GM19043 (cell line): ENCODE measurements at regions not wholly inside any gene's neighbourhood (a gene's known extent, or its start where the extent isn't known, plus 50 kb on each side); places are given as distances from the start of the nearest gene placed in this dataset.
"Not testable (repeated sequence)": the region's sequence is repeated elsewhere in the genome, so short reads cannot be mapped to it uniquely, and the experiment has no call there.

Experiments used
- ATAC-seq: cut with Tn5 transposase; IDR thresholded peaks from one replicate; pipeline ENCODE4 v1.9.1; 2021; ENCODE audit warnings: low read depth; ENCODE audit not compliant: unreplicated experiment

DNA sequence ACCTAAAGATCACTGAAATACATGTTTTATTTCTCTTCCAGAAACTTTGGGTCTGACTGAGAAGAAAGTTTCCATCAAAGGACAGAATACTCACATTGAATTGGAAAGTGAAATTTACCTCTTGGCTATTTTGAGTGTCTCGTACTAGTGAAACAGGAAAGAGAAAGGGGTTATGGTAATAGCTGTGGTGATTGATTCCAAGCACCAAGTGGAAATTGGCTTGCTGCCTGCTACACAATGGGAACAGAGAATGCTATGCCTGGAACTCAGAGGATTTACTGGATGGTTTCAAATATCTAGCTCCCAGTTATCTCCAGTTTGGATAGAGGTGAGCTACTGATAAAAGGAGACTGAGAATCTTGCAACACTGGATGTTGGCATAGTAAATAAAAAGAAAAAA, 492.8 kb upstream of the FSIP2 start:
- peak; percentile 58 for ATAC-seq

- no peak for ATAC-seq
Observed at GRCh38 chr2:185246717-185247116, 491.9 kb upstream of the FSIP2 start.

DNA sequence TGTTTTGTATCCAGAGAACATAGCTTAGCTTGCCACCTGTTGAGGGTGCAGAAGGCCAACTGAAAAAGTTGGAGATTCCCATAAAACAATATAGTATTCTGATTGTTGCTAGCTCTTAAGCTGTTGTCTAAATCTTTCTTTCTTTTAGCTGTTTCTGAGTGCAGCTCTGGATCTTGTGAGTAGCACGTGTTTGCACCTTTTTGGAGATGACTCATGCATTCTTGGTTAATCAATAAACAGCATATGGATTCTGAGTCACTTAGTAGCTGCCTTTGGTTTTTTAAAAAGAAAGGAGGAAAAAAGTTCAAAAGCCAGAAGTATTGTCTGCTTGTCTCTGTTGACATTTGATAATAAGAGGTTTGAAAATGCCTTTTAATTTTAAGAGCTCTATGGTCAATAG, 483.0 kb upstream of the FSIP2 start:
- peak; percentile 92 for ATAC-seq

DNA sequence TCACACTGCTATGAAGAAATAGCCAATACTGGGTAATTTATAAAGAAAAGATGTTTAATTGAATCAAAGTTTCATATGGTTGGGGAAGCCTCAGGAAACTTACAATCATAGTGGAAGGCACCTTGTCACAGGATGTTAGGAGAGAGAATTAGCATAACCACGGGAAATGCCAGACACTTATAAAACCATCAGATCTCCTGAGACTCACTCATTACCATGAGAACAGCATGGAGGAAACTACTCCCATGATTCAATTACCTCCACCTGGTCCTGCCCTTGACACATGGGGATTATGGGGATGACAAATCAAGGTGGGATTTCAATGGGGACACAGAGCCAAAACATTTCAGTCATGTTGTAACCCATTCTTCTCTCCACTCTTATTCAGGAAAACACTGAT, 472.9 kb upstream of the FSIP2 start:
- ATAC-seq: no peak

DNA sequence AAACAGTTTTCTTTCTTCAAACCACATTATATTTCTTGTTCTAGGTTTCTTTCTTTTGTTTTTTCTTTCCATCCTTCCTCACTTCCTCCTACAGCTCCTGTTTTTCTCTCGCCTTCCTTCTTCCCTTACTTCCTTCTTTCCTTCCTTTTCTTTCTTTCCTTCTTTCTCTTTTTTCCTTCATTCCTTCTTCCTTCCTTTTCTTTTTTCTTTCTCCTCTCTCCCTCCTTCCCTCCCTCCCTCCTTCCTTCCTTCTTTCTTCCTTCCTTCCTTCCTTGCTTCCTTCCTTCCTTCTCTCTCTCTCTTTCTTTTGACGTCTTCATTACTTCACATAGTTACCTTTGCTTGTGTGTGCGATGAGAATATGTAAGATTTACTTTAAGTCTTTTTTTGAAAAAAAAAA, 470.0 kb upstream of the FSIP2 start:
- ATAC-seq: no peak

DNA sequence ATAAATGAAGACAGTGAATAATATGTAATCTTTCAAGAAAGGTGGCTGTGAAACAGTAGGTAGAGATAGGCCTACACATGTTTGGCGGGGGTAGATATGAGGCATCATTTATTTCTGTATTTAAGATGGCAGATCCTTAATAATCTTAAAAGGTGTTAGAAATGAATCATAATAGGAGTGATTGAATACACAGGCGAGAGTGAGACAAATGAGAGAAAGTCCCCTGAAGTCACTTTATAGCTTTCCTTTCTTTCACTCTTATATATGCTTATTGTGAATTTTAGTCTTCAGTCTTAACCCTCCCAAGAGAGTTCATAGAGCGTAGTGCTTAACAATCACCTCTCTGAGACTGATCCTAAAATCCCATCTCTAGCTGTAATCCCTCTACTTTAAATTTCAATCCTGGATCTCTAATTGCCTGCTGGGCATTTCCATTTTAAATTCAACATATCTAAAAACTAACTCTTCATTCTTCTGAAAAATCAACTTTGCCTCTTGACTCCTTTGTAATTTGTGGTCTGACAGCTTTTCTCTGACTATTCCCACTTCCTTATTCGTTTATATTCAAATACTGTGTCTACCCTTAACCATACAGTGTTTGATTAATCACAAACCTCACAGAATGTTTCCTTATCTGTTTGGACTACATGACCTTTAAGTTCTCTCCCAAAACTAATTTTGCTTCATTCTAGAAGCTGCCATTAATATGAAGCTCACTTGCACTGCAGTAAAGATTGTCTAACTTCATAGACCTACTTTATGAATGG, 463.7 kb upstream of the FSIP2 start:
- ATAC-seq: no peak

GRCh38 chr2:185275979-185276378, 462.6 kb upstream of the FSIP2 start:
- not testable (repeated sequence) for ATAC-seq

- ATAC-seq: no peak
Observed at GRCh38 chr2:185278761-185279160, 459.8 kb upstream of the FSIP2 start.

DNA sequence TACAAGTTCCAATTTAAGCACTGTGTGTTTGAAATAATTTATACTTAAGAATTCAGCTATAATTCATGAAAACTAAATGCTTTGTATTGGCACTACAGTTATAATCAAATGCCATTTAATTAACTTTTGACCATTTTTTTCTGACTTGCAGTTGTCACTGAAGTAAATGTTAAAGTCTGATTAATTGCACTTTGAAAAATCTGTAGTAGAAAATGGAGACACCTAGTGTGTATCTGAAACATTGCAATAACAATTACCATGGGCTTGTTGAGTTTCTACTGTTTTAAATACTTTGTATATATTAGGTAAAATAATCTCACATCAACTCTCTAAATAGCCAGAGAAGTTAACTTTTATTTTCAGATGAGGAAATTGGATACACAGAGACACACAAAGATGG, 458.6 kb upstream of the FSIP2 start:
- ATAC-seq: no peak

- ATAC-seq: no peak
Observed at GRCh38 chr2:185284696-185285095, 453.9 kb upstream of the FSIP2 start.

DNA sequence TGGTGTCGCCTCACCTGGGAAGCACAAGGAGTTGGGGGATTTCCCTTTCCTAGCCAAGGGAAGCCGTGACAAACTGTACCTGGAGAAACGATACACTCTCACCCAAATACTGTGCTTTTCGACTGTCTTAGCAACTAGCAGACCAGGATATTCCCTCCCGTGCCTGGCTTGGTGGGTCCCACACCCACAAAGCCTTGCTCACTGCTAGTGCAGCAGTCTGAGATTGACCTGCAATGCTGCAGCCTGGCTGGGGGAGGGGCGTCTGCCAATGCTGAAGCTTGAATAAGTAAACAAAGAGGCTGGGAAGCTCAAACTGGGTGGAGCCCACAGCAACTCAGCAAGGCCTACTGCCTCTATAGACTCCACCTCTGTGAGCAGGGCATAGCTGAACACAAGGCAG, 448.6 kb upstream of the FSIP2 start:
- not testable (repeated sequence) for ATAC-seq

DNA sequence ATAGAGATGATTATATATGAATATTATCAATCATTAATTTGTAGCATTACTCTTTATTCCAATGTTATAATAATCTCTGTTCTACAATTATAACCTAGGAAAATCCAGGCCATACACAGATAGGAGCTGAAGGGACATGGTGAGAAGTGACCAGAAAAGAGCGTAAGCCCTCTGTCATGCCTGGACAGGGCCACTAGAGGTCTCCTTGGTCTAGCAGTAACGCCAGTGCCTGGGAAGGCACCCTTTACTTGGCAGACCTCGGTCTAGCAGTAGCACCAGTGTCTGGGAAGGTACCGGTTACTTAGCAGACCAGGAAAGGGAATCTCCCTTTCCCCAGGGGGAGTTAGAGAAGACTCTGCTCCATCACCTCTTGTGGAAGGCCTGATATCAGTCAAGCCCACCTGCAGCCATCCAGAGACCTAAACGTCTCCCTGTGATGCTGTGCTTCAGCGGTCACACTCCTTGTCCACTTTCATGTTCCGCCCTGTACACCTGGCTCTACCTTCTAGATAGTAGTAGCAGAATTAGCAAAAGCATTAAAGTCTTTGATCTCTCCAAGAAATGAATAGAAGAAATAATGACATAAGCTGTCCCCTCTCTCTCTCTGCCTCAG, 447.5 kb upstream of the FSIP2 start:
- peak; percentile 92 for ATAC-seq

DNA sequence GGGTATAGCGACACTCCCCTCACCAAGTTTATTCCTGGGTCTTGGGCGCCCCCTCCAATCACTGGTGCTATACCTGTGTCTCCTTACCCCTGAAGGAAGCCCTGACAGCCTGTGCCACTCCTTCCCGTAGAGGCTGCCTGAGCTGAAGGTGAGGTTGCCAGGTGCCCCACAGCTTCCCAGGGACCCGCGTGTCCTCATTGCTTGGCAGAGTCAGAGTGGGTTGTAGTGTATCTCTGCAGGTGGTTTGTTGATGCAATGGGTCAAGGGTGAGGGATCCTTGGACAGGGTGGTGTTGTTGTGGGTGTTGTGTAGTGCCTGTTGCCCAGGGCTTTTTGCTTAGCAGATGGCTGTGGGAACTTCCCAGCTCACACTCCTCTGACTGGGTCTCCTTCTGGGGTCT, 438.7 kb upstream of the FSIP2 start:
- no peak for ATAC-seq

DNA sequence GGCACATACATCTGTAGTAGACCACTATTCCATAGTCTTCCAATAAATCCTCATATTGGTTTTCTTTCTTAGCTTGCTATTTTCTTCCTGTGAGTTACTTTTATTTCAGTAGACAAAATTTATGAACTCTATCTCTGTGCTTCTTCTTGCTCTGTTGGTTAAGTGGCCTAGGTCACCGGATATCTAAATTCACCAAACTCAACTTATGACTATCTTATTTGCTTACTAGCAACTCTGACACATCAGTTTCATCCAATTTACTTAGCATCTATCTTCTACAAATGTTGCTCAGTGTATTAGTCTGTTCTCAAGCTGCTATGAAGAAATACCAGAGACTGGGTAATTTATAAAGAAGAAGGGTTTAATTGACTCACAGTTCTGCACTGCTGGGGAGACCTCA, 432.5 kb upstream of the FSIP2 start:
- ATAC-seq: no peak

DNA sequence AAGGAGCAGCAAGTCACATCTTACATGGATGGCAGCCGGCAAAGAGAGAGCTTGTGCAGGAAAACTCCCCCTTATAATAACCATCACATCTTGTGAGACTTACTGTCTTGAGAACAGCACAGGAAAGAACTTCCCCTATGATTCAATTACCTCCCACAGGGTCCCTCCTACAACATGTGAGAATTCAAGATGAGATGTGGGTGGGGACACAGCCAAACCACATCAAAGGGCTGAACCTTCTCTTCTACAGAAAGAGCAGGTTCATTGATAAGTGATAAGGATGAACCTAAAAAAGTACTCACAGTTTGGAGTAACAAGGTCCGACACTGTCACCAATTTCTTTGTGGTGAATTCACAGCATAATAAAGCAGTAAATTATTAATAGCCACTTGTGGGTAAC, 422.2 kb upstream of the FSIP2 start:
- ATAC-seq: no peak

DNA sequence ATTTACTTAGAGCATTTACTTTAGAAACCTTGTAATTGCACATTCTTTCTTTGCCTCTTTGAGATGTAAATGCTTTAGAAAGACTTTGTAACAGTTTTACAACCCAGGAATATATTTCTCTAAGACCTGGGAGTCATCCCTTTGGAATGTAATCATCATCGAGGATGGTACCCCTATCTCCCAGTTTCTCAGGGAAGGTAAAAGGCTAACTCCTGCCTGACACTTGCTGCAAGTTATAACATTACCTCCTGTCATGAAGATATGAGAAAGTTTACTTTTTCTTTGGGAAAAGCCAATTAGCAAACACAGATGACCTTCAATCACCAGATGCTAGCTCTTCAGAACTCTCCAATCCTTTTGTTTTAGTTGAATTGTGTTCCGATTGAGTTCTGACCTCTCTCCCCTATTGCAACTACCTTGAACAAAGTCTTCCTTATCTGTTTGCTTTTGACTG, 420.3 kb upstream of the FSIP2 start:
- no peak for ATAC-seq

DNA sequence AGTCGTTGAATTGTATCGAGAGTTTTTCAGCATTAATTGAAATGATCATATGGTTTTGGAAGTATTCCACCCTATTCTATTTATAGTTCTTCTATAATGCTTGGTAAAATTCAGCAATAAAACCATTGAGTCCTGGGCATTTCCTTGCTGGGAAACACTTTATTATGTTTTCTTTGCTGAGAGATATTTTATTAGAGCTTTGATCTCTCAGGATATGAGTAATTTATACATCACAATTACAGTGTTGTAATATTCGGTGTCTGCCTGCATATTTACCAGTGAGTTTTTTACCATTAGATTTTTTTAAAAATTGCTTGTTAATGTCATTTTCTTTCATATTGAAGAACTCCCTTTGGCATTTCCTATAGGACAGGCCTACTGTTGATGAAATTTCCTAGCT, 402.7 kb upstream of the FSIP2 start:
- ATAC-seq: no peak

- no peak for ATAC-seq
Observed at GRCh38 chr2:185337033-185337432, 401.6 kb upstream of the FSIP2 start.

DNA sequence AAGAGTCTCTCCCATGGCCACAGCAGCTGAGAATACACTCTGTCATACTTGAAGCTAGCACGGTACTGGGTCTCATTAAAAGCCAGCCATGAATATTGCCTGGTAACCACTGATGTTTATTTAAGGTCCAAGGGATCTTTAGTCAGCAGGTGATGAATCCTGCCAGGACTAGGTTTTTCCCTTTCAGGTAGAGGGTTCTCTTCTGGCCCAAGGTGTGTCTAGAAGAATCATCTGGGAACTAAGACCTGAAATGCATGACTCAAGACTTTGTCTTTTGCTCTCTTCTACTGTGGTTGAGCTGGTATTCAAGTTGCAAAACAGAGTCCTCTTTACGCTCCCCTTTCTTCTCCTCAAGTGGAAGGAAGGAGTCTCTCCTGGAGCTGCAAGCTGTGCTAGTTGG, 400.5 kb upstream of the FSIP2 start:
- no peak for ATAC-seq

GRCh38 chr2:185347445-185347844, 391.2 kb upstream of the FSIP2 start:
- ATAC-seq: no peak

GRCh38 chr2:185360776-185361175, 377.8 kb upstream of the FSIP2 start:
- no peak for ATAC-seq

DNA sequence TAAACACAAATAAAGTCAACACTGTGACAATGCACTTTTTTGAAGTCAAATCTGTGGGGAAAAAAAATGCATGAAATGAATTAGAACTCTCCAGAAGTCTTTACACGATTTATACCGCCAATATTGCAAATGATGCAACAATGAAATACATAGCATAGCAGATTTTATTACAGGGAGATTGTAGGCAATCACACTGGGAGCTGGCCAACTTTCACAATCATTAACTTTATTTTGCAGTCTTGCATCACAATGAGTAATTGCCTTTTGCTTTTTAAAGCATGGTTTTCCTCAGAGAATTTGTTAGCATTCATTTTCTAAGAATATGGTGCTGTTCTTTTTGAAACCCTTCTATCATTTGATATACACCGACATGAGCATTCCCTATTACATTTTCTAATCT, 366.4 kb upstream of the FSIP2 start:
- no peak for ATAC-seq
